GM19240 (cell line): ENCODE measurements at regions not wholly inside any gene's neighbourhood (a gene's known extent, or its start where the extent isn't known, plus 50 kb on each side); places are given as distances from the start of the nearest gene placed in this dataset.

Source experiments
- DNase-seq: peaks from one replicate; pipeline ENCODE4 v3.0.0; 2011; ENCODE audit warnings: low spot score; ENCODE audit not compliant: insufficient read length

- no peak for DNase-seq
Observed at GRCh38 chr20:21982559-21982958, 277.1 kb downstream of the PAX1 start.

- no peak for DNase-seq
Observed at GRCh38 chr20:21981597-21982344, 276.3 kb downstream of the PAX1 start.

GRCh38 chr20:21981179-21981578 lies 275.7 kb downstream of the PAX1 start:
- no peak for DNase-seq

DNA sequence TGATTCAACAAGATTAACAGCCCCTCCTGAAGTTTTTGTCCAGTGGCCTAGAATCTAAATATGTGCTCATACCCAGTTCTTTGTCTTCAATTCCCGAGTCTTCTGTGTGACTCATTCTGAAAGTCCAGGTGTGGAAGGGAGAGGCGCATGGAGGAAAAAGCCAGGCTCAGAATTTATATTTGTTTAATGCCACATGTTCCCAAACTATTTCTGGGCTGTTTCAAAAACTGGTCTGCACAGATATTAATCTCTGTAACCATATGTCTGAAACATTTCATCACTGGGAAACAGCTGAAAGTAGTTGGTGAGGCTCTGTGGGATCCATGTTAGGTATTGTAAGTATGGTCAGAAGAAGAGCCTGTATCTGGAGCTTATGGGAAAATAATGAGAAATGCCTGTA lies 266.0 kb downstream of the PAX1 start:
- no peak for DNase-seq

GRCh38 chr20:21968486-21968885 lies 263.0 kb downstream of the PAX1 start:
- no peak for DNase-seq

GRCh38 chr20:21967481-21967880 lies 262.0 kb downstream of the PAX1 start:
- DNase-seq: no peak

DNA sequence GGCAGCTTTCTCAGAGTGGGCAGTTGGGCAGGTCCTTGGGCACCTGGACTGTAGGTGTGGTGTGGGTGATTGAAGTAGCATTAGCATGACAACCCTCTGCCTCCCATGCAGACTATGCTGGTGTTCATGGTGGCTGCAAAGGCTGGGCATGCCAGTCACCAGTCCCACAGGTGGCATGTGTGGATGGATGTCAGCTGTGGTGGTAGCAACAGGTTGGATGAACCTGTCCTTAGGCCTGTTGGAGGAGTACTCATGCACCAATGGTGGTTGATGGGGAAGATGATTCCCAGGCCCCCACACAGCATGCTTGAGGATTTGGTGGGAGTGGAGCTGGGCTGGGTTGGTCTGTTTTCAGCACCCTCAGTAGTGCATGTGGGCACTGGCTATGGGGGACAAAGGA lies 251.1 kb downstream of the PAX1 start:
- no peak for DNase-seq

- no peak for DNase-seq
Observed at GRCh38 chr20:21947406-21947805, 241.9 kb downstream of the PAX1 start.

DNA sequence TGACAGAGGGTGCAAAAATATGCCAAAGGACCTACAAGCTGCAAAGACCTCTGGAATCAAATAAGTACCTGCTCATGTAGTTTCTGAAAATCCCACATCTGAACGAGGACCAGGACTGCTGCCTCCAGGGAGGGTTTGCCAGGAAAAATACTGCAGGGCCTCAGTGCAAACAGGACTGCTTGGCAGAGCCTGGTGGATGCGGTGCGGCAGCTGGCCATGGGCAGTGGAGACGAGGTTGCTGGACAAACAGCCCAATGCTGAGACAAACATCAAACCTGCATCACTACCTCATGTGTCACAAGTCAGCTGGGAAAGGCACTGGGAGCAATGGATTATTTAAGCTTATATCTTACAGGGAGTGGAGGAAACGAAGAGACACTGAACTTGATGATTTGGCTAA lies 238.8 kb downstream of the PAX1 start:
- DNase-seq: no peak

GRCh38 chr20:21941941-21942805 lies 236.7 kb downstream of the PAX1 start:
- no peak for DNase-seq

GRCh38 chr20:21936720-21937380 lies 231.4 kb downstream of the PAX1 start:
- no peak for DNase-seq

DNA sequence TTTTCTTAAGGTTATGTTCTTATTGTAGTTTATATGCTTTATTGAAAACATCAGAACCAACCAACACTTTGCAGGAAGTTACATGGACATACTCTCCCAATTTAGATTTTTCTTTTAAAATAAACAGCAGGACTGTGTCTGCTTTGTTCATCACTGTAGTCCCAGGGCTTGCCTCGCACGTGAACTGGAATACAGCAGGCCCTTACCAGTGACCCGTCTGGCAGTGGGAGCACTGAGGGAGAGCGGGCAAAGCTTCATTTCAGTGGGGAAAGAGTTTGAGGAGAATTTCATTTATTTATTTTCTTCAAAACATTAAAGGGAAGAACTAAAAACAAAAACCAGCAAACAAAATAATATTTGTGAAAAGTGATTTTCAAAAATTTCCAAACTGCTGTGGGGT lies 230.8 kb downstream of the PAX1 start:
- DNase-seq: no peak

- no peak for DNase-seq
Observed at GRCh38 chr20:21933526-21933925, 228.1 kb downstream of the PAX1 start.

DNA sequence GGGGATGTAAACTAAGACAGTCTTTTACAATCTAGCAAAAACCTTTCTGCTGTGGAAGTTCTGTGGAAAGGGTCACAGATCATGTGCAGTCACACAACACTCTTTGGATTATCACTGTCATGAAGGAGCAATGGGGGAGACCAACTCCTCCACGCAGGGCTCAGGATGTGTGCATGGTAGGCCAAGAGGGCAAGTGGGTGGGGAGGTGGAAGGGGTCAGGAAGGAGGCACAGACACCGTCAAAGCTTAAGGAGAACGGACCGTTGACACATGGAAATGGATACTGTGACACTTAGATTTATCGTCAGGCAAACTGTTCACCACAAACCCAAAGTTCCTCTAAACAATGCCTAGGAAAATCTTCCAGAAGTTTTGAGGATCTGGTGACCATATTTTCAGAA lies 215.8 kb downstream of the PAX1 start:
- DNase-seq: no peak

GRCh38 chr20:21920211-21920610 lies 214.7 kb downstream of the PAX1 start:
- DNase-seq: no peak

DNA sequence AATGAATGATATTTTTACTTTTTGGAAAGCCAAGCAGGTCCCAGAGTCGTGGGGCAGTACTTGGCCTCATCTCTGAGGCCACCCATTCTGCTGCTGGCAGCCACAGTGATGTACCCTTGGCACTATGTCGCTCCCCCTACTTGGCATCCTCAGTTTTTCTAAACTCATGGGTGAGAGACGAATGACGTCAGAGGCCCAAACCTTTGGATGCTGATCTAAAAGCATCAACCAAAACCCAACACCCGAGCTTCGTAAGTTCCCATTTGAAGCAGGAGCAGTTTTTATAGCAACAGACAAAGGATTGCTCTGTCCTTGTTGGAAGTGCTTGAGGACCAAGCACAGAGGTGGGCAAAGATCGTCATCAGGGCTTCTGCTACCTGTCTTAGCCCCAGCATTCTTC lies 212.9 kb downstream of the PAX1 start:
- DNase-seq: no peak

DNA sequence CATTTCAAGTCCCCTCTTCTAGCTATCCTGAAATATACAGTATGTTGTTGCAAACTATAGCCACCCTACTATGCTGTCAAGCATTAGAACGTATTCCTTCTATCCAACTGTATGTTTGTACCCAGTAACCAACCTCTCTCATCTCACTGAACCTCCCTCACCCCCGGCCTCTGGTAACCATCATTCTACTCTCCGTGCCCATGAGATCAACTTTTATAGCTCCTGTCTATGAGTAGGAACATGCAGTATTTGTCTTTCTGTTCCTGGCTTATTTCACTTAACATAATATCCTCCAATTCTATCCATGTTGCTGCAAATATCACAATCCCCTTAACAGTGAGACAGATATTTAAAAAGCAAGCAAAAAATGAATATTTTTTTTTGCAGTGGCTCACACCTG lies 196.9 kb downstream of the PAX1 start:
- no peak for DNase-seq

- DNase-seq: no peak
Observed at GRCh38 chr20:21901470-21902275, 196.2 kb downstream of the PAX1 start.

DNA sequence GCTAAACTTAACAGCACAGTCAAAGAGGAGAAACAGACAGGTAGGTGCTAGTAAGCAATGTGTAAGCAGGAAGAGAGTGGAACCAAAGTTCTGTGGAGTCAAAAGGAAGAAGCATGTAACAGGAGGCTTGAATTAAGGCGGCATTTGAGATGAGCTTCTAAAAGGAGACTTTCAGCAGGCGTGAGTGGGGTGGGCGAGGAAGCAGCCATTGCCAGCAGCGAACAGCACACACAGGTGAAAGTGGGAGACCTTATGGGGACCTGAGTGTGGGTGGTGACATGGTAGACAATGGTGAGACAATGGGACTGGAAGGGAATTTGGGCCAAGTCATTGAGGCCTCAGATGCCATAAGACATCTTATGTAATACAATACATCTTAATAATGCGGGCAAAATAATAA lies 195.0 kb downstream of the PAX1 start:
- no peak for DNase-seq

DNA sequence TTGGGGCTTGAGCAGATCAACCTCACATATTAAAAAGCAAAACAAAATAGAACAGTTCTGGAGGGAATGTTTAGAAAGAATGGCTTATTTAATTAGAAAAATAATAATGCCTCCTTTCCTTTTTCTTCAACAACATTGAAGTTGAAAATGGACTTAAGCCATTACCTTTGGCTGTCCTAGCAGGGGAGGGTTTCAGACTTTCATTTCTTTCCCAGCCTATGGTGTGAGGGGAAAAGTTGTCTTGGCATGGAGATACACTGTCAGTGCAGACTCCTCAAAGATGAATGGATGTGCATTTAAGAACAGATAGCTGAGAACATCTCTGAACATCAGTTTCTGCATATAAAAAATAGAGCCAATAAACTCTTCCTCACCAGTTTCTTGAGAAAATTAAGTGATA lies 169.5 kb downstream of the PAX1 start:
- DNase-seq: no peak

DNA sequence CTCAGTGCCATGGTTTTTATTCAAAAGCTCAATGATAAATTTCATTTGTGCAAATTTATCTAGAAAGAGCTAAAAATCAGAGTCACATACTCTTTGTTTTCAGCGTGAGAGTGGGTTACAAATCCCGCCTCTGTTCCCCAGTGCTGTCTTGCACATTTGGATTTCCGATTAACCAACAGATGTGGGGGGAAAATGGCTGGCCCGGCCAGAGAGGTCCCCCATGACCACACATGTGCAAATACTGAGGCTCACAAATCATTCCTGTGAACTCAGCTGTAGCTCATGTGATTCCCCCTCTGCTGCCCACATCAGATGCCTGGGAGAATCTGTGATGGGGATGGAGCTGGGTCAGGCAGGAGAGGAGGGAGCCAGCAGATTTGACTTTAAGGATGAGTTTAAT lies 168.7 kb downstream of the PAX1 start:
- no peak for DNase-seq
